HG03097 (cell line): ENCODE measurements at regions not wholly inside any gene's neighbourhood (a gene's known extent, or its start where the extent isn't known, plus 50 kb on each side); places are given as distances from the start of the nearest gene placed in this dataset.
"Not testable (repeated sequence)": the region's sequence is repeated elsewhere in the genome, so short reads cannot be mapped to it uniquely, and the experiment has no call there.

Experiments used
- ATAC-seq: cut with Tn5 transposase; IDR thresholded peaks from one replicate; pipeline ENCODE4 v1.9.1; 2021; ENCODE audit not compliant: unreplicated experiment, low FRiP score

DNA sequence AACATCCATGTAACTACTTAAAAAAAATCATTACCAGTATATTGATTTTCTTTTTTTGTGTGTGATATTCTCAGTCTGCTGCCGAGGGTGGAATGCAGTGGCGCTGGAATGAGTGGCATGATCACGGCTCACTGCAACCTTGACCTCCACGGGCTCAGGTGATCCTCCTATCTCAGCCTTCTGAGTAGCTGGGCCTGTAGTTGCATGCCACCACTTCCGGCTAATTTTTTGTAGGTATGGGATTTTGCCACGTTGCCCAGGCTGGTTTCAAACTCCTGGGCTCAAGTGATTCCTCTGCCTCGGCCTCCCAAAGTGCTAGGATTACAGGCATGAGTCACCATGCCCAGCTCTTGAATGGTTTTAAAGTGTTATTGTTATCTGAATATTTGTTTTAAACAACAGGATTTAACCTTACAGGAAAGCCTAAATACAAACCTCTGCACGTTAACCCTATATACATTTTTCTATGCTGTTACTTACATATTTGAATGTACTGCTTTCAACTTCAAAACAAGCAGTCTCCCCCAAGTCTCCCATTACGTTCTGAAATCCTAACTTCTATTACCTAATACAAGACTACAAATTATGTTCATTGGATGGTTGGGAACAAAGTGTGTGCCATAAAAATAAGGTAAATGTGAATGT lies 61.7 kb downstream of the KPNA2 start:
- no peak for ATAC-seq

DNA sequence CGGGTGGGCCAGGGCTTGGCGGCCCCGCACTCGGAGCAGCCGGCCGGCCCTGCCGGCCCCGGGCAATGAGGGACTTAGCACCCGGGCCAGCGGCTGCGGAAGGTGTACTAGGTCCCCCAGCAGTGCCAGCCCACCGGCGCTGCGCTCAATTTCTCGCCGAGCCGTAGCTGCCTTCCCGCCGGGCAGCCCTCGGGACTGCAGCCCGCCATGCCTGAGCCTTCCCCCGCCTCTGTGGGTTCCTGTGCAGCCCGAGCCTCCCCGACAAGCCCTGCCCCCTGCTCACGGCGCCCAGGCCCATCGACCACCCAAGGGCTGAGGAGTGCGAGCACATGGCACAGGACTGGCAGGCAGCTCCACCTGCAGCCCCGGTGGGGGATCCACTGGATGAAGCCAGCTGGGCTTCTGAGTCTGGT lies 63.8 kb downstream of the KPNA2 start:
- ATAC-seq: not testable (repeated sequence)

DNA sequence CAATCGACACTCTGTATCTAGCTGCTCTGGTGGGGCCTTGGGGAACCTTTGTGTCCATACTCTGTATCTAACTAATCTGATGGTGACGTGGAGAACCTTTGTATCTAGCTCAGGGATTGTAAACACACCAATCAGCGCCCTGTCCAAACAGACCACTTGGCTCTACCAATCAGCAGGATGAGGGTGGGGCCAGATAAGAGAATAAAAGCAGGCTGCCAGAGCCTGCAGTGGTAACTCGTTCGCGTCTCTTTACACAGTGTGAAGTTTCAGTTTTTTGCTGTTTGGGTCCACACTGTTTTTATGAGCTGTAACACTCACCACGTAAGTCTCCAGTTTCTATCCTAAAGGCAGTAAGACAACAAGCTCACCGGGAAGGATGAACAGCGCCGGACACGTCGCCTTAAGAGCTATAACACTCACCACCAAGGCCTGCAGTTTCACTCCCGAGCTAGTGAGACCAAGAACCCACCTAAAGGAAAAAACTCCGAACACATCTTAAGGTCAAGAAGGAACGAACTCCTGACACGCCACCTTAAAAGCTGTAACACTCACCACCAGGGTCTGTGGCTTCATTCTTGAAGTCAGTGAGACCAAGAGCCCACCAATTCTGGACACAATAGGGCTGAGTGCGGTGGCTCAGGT lies 64.6 kb downstream of the KPNA2 start:
- ATAC-seq: no peak

DNA sequence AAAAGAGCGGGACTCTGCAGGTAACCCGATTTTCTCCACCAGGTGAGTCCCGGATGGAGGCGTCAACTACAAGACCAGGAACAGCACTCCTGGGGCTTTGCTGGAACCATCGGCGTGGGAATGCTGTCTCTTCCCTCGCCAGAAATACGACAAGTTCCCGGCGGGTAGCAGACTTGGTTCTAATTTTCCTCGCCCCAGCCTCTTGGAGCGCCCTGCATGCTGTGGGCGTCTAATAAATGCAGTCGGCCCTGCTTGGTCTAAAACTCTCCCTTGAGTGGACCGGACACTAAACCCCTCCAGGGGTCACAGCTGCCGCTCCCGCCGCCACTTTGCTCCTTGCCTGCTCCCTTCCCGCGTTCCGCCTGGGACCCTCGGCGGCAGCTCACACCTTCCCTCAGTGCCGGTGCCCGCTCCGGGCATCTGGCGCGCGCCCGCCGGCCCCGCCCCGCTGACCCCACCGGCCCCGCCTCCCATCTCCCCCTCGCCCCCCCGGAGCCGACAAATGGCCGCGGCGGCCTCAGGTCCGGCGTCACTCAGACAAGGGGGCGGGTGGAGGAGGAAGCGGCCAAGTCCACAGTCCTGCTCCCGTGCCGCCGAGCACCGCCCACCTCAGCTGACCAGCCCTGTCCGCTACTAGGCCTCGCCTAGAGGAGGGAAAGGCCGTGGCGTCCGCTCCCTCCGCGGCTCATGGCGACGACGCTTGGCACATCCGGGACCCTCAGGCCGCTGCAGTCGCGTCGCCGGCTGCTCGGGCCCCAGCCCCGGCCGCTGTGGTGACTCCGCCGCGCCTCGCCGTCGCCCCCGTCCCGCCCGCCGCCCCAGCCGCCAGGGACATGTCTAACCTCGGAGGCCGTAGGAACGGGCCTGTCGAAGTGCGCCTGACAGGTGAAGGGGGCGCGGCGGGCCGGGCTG lies 65.8 kb downstream of the KPNA2 start:
- ATAC-seq: no peak

DNA sequence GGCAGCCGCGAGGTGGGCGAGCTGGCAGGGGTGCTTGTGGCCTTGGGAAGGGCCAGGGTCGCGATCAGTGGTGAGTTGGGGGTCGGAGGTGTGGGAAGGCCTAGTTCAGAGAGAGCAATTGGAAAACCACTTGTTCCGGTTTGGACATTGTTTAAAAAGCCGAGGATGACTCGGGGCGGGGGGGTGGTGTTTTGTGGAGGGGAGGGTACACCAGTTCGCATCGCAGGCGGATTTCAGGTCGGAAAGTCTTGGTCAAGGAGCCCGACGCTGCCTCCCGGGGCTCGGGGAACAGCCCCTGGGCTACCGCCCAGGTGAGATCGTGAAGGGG lies 66.4 kb downstream of the KPNA2 start:
- ATAC-seq: no peak

DNA sequence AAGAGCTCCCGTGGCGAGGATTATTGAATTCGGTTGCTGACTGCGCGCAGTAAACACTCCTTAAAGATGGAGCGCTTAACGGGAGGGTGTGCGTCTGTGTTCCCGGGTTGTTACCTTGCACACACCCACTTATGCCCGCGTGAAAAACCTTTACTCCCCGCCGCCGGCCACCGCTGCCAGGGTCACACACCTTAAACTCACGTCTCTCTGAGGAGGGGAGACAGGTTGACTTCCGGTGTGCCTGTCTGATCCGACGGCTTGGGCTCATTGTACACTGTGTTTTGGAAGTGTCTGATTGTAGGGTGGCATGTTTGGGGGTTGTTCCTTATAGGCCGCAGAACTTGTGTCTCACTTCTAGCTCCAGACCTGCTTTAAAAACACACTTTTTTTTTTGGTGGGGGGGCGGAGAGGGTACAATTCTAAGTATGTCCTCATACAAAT lies 66.8 kb downstream of the KPNA2 start:
- ATAC-seq: no peak

DNA sequence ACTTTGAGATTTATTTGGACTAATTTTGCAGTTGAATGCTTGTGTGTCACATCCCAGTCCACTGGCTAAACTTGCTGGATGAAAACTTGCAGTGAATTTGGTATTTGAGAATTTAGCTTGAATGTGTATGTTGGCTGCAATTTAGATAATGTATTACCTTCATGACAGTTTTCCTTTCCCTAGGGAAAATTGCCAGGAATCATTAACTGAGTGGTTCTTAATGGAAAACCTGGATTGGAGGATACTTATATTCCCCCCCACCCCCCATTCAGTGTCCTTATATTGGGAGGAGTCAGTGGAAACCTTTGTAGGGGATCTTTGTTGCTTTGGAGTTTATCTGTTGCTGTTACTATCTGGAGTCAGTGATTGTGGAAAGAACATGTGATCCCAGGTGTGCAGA lies 67.6 kb downstream of the KPNA2 start:
- ATAC-seq: no peak

DNA sequence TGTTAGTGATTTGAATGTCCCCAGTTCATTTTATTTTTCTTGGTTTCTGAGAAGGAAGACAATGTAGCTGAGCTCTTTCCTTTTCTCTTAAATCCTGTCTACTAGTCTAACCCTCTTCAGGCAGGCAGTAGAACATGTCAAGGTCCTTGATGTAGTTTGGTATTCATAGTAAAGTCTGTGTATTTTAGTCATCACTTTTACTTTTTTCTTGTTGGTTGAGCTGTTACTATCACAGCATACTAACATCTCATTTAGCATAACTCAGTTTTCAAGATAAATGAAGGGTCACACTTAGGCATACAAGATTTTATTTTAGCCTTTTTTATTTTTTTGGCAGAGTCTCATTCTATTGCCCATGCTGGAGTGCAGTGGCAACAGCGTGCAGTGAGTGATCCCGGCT lies 70.5 kb downstream of the KPNA2 start:
- ATAC-seq: no peak

DNA sequence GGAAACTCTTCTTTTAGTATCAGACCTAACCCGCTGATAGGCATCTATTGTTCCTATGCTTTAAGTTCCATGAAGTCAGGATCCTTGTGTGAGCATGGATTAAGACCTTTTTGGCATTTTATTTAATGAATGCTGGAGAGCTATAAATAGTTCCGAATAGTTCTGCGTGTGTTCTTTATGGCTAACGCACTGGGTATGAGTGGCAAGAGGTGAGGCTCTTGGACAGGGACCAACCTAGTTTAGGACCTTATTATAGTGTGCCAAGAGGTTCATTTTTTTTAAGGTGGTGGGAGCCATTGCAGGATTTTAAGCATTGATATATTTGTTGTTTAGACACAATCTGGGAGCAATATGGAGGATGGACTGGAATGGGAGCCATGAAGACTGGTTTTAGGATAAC lies 71.8 kb downstream of the KPNA2 start:
- ATAC-seq: no peak

DNA sequence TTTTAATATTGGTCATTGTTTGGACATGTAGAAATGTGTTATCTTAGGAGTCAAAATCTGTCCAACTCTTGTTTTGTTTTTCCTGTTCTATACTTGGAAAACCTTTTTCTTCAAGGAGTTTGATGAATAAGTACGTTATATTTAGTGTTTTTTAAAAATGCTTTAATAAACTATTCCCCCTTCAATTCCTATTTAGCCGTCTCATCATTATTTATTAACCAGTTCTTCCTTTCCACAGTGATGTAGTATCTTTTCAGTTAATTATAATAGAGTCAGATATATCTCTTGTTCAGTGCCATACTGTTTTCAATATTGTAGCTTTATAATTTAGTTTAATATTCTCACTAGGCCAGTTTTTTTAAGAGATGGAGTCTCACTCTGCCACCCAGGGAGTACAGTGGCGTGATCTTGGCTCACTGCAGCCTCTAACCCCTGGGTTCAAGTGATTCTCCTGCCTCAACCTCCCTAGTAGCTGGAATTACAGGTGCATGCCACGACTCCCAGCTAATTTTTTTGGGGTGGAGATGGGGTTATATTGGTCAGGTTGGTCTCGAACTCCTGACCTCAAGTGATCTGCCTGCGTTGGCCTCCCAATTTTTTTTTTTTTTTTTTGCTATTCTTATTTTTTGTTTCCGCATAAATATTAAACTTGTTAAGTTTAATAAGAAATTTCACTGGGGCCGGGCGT lies 72.9 kb downstream of the KPNA2 start:
- no peak for ATAC-seq

DNA sequence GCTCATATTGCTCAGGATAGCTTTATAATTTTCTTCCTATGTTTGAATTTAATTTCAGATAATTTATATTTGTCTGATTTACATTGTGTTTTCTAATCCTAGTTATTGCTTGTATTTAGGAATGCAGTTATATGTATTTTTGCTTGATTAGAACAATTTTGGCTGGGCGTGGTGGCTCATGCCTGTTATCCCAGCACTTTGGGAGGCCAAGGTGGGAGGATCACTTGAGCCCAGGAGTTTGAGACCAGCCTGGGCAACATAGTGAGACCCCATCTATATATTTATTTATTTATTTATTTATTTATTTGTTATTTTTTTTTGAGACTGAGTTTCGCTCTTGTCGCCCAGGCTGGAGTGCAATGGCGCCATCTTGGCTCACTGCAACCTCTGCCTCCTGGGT lies 73.9 kb downstream of the KPNA2 start:
- not testable (repeated sequence) for ATAC-seq

DNA sequence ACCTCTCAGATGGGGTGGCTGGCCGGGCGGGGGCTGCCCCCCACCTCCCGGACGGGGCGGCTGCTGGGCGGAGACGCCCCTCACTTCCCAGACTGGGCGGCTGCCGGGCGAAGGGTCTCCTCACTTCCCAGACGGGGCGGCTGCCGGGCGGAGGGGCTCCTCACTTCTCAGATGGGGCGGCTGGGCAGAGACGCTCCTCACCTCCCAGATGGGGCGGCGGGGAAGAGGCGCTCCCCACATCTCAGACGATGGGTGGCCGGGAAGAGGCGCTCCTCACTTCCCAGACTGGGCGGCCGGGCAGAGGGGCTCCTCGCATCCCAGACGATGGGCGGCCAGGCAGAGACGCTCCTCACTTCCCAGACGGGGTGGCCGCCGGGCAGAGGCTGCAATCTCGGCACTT lies 80.7 kb downstream of the KPNA2 start:
- not testable (repeated sequence) for ATAC-seq

DNA sequence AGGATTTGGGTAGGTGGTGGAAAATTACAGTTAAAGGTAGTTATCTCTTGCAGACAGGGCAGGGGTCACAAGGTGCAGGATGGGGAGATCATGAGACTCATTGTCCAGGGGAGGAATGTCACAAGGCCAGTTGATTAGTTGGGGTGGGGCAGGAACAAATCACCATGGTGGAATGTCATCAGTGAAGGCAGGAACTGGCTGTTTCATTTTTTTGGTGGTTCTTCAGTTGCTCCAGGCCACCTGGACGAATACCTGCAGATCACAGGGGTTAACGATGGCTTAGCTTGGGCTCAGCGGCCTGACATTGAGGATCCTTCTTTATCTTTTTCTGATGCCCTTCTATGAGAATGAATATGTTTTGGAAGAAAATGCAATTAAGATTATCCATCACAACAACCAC lies 87.1 kb downstream of the KPNA2 start:
- no peak for ATAC-seq

DNA sequence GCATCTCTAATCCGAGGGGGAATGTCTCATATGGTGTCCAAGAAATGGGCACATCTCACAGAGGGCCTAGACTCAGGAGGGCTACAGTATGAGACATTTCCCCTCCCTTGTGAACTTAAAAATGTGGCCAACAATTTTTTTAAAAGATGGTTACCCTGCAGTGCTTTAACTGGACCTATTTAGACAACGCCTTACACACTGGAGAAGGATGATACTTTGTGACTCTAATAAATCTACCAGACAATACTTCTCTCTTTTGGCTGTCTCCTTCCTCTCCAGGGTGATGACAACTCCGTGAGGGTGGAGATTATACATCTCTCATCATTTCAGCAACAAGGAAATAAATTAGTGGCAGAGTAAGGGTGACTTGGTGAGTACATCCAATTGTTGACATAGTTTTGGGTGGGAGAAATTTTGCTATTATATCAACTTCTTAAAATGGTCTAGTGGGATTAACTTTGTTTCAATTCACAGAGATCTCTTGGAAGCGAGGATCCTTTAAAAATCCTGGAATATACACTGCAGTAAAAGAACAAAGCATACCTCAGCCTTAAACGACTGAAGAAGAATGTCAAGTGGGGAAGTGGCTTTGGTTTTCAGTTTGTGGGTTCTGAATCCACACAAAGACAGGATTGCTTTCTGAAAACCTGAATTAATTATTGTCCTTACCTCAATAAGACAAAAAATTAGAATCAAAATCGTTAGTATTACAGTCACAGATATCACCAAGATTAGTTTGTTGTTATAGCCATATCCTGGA lies 89.8 kb downstream of the KPNA2 start:
- ATAC-seq: no peak

DNA sequence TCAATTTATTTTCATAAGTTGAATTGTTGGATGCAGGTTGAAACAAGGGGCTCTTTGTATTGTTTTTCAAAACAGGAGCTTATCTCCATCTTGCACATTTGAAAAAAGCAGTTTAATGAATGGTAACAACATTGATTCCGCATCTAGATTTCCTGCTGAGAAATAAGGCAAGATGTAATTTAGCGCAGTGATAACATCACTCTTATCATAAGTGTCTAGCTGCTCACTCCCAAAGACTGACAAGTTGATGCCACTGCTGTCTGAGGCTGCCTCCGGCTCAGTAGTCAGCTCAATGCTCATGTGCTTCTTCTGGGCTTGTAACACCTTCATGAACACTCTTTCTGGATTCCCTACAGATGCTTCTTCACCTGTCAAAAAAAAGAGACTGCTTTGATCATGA lies 92.4 kb downstream of the KPNA2 start:
- ATAC-seq: no peak

DNA sequence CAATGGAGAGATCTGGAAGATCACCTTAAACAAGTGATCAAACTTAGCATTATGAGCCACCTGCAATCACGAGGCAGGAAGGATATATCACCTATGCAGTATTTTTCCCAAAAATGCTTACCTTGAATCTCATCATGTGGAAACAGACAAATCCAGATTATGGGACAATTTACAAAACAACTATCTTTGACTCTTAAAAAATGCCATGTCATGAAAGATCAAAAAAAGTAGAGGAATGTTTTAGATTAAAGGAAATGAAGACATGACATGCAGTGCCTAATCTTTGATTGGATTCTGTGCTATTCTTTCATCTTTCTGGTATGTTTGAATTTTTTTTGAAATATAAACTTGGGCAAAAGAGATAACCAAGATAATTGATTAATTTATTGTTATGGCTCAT lies 95.9 kb downstream of the KPNA2 start:
- no peak for ATAC-seq

DNA sequence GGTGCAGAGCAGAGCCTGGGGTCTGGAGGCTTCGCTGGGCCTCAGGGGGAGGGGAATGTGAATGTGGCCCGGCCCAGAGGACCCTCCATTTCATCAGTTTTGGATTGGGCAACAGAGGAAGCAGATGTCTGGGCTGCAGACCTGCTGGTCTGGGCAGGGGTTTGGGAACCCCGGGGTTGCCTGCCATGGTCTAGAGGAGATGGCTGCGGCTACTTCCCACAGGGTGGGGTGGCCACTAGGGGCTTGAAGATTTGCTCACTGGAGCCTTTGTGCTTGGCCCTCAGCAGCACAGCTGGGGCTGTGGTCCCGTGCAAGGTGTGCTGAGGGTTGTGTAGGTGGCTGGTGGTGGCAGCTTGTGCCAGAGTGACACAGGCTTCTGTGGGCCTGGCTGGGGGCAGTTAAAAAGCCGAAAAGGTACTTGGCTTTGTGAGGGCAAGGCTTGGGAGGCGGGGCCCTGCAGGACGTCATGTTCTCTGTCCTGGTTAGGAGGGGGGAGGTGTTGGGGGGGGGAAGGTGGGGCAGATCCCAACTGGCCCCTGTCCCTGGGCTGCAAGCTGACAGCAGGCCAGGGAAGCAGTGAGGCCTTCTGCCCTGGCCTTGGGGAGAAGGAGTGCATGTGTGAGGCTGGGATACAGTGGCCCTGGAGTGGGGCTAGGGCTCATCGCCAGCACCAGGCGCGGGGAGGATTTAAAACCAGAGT lies 98.0 kb downstream of the KPNA2 start:
- no peak for ATAC-seq

DNA sequence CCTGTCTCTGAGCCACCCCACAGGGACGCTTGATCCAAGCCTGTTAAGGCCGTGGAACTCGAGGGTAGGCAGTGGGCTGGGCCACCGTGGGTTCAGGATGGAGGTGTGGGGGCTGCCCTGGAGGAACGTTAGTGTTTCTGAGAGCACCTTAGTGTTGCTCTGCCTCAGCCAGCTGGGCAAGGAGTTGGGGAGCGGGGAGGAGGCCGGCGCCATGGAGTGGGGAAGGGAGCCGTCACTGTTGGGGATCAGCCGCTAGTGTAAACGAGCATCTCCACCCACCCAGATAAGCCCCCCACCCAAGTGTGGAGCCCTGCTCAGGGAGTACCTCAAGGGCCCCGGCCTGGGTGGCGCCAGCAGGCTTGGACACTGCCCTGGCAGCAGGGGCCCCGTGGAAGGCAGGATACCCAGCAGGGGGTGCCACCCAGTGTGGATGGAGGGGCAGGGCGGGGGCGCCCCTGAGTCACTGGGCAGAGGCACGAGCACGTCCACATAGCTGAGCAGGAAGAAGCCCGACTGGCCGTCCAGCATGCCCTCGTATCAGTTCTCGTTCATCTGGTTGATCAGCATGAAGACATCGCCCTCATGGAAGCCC lies 98.6 kb downstream of the KPNA2 start:
- ATAC-seq: no peak

DNA sequence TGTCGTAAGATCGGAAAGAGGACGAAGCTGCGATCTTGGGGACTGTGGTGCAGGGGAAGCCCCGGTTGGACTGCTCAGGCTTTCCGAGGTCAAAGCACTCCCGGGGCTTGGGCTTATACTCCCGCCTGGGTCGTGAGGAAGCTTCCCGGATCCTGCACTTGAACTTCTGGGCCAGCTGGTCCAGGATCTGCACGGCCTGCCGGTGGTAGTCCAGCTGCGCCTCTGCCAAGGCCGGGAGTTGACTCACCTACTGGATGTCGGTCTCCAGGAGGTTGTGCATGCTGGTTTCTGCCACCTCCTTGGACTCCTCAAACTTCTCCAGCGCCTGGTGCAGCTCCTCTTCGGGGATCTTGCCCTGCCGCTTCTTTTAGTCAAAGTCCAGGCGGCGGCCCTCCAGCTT lies 99.2 kb downstream of the KPNA2 start:
- ATAC-seq: no peak
